ENCODE measurements at regions not wholly inside any gene's neighbourhood (a gene's known extent, or its start where the extent isn't known, plus 50 kb on each side); places are given as distances from the start of the nearest gene placed in this dataset.

DNA sequence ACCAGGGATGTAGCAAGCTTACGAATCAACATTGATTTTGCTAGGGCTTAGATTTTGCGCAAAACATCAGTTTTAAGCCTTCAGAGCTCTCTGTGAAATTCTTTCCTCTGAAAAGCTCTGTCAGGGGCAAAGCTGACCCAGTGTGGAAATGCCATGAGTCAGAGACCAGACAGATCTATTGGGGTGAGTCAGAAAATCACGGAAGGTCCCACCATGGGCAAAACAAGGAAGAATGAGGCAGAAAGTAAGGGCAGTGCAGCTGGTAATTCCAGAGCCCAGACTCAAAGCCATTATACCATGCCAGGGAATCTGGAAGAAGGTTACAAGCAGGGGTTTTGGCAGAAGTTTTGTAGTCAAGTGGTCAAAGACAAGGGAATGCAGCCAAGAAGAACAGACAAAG lies 256.6 kb upstream of the CTAGE1 start:
- DNase-seq (ENCODE audit: low spot score in 2 of 2) = no peak
- intact Hi-C loops (cut with DNase I; ENCODE audit: low total_unique reads) = no loop called here
- TF ChIP-seq, protein P1, sequence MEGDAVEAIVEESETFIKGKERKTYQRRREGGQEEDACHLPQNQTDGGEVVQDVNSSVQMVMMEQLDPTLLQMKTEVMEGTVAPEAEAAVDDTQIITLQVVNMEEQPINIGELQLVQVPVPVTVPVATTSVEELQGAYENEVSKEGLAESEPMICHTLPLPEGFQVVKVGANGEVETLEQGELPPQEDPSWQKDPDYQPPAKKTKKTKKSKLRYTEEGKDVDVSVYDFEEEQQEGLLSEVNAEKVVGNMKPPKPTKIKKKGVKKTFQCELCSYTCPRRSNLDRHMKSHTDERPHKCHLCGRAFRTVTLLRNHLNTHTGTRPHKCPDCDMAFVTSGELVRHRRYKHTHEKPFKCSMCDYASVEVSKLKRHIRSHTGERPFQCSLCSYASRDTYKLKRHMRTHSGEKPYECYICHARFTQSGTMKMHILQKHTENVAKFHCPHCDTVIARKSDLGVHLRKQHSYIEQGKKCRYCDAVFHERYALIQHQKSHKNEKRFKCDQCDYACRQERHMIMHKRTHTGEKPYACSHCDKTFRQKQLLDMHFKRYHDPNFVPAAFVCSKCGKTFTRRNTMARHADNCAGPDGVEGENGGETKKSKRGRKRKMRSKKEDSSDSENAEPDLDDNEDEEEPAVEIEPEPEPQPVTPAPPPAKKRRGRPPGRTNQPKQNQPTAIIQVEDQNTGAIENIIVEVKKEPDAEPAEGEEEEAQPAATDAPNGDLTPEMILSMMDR (IDR thresholded peaks at IDR 0.05) = no peak
- no peak for TF ChIP-seq POLR2A (IDR thresholded peaks at IDR 0.05)
- no peak overlapping the region for H3K4me3 ChIP-seq (ENCODE audit: low read depth, poor library complexity, severe bottlenecking)
- 87 to 90% methylated on average over 3 of the region's 3 CpGs for WGBS, 2 donors

DNA sequence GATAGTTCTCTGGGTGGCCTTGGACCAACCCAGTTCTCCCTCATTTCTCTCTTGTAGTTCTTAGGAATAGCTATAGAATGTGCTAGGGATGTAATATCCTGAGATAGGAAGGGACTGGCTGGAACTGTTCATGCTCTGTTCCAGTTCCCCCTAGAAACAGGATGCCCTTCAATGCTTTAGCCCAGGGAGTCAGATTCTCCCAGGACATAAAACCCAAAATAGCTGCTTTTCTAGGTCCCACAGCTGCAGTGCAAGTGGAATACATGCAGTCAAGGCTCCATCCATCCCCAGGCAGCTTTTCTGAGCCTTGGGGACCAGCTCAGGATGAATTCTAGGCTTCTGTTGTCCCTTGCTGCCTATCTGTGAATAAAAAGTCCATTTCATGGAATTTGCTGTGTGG lies 257.3 kb upstream of the CTAGE1 start:
- intact Hi-C loops (cut with DNase I; ENCODE audit: low total_unique reads) = no loop called here
- TF ChIP-seq, protein P1 (IDR thresholded peaks at IDR 0.05) = no peak
- no peak for TF ChIP-seq POLR2A (IDR thresholded peaks at IDR 0.05)

DNA sequence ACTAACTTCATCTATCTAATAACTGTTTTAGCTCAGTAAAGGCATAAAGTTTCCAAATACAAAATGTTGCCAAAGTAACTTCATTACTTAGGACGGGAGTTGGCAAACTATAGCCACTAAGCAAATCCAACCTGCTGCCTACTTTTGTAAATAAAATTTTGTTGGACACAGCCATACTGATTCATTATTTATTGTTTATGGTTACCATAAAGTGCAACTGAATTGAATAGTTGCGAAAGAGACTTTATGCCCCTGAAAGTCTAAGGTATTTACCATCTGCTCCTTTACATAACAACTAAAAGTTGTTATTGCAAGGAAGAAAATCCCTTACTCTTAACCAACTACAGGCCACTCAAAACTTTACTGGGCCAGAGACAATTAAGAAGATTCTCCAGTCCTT lies 256.7 kb upstream of the RBBP8 start:
- no peak for TF ChIP-seq POLR2A (IDR thresholded peaks at IDR 0.05)
- TF ChIP-seq, protein P1 (IDR thresholded peaks at IDR 0.05) = no peak
- intact Hi-C loops (cut with DNase I; ENCODE audit: low total_unique reads) = no loop called here
- WGBS, 2 donors = 58 to 60% methylated on average over 2 of the region's 2 CpGs
- no peak overlapping the region for H3K4me3 ChIP-seq (ENCODE audit: low read depth, poor library complexity, severe bottlenecking)
- DNase-seq (ENCODE audit: low spot score in 2 of 2) = no peak

More for the DNA sequence above, 257.3 kb upstream of the CTAGE1 start:
- no peak overlapping the region for H3K4me3 ChIP-seq (ENCODE audit: low read depth, poor library complexity, severe bottlenecking)
- DNase-seq (ENCODE audit: low spot score in 2 of 2) = no peak

DNA sequence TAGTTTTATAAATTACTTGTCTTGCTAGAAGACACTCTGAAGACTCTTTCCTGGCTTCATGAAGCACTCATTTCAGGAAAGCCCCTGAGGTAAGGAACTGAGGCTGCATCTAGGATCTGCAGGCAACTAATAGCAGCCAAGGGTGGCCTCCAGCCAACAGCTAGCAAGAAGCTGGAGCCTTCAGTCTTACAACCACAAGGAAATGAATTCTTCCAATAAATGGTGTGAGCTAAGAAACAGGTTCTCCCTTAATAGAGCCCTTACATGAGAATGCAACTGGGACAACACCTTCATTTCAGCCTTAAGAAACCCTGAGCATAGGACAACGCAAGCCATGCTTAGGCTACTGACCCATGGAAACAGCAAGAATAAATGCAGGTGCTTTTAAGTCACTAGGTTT lies 254.6 kb upstream of the RBBP8 start:
- TF ChIP-seq, protein P1 (IDR thresholded peaks at IDR 0.05) = no peak
- TF ChIP-seq POLR2A (IDR thresholded peaks at IDR 0.05) = no peak
- 72 to 90% methylated on average over 1 of the region's 1 CpG for WGBS, 2 donors
- no peak overlapping the region for H3K4me3 ChIP-seq (ENCODE audit: low read depth, poor library complexity, severe bottlenecking)
- intact Hi-C loops (cut with DNase I; ENCODE audit: low total_unique reads) = no loop called here
- DNase-seq (ENCODE audit: low spot score in 2 of 2) = no peak

DNA sequence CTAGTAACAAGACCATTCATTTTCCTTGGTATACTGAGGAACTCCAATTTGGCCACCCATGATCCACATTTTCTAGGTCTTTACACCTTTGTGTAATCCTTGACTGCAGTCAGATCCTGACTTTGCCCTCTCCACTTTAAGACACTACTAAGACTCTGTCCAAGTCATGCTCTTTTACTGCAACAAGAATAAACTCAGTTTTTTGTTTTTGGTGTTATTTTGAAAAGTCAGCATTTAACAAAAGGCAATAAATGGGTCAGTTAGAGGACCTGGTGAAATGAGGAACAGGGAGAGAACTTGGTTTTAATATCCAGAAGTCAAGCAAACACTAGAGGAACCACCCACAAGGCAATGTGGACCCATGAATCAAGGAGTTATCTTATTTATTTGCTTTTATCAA lies 252.2 kb upstream of the RBBP8 start:
- TF ChIP-seq, protein P1 (IDR thresholded peaks at IDR 0.05) = no peak
- no peak for TF ChIP-seq POLR2A (IDR thresholded peaks at IDR 0.05)
- intact Hi-C loops (cut with DNase I; ENCODE audit: low total_unique reads) = no loop called here
- H3K4me3 ChIP-seq (ENCODE audit: low read depth, poor library complexity, severe bottlenecking) = no peak overlapping the region
- DNase-seq (ENCODE audit: low spot score in 2 of 2) = no peak

DNA sequence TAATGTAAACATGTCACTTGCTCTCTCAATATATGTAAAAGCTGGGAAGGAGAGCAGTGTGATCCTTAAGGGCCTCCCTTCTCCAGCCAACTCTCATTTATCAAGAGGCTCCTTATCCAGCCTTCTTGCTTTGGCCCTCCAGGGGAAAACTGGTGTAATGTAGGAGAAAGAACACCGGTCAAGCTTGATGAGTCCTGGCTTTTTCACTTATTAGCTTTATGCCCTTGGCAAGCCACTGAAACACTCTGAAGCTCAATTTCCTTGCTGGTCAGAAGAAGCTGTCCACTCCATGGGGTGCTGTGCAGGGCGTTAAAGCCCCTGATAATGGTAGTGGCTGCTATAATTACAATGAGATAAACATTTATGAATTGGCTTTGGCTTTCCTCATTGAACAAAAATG lies 251.2 kb upstream of the RBBP8 start:
- TF ChIP-seq, protein P1 (IDR thresholded peaks at IDR 0.05) = no peak
- TF ChIP-seq POLR2A (IDR thresholded peaks at IDR 0.05) = no peak
- WGBS, 2 donors = 40 to 42% methylated on average over 2 of the region's 2 CpGs
- DNase-seq (ENCODE audit: low spot score in 2 of 2) = no peak
- no peak overlapping the region for H3K4me3 ChIP-seq (ENCODE audit: low read depth, poor library complexity, severe bottlenecking)
- intact Hi-C loops (cut with DNase I; ENCODE audit: low total_unique reads) = no loop called here

Measured in lower leg skin (tissue), 4 donors.